Uterus (tissue), 3 donors: ENCODE measurements at regions not wholly inside any gene's neighbourhood (a gene's known extent, or its start where the extent isn't known, plus 50 kb on each side); places are given as distances from the start of the nearest gene placed in this dataset.

Source experiments
- DNase-seq, 2 donors: peaks; one replicate each; pipeline ENCODE4 v3.0.0-alpha.2; 2019 to 2020
- H3K27ac ChIP-seq, 2 donors: fragments of 200-600 bp; sonication (generic); 1 replicate in 1 of 2; 2 replicates in 1 of 2; pipeline ENCODE4 v1.5.1; 2016 to 2018
- H3K27me3 ChIP-seq, 2 donors: fragments of 200-600 bp; sonication (generic); one replicate each; pipeline ENCODE4 v1.5.1; 2018 to 2019; ENCODE audit warnings: control low read depth in 1 of 2
- H3K36me3 ChIP-seq, 2 donors: fragments of 200-600 bp; sonication (generic); one replicate each; pipeline ENCODE4 v1.5.1; 2019; ENCODE audit warnings: control low read depth in 1 of 2
- H3K4me1 ChIP-seq, 2 donors: fragments of 200-600 bp; sonication (generic); one replicate each; pipeline ENCODE4 v1.5.1; 2018 to 2019; ENCODE audit warnings: control low read depth in 1 of 2
- H3K4me3 ChIP-seq, 2 donors: fragments of 200-600 bp; sonication (generic); 1 replicate in 1 of 2; 2 replicates in 1 of 2; pipeline ENCODE4 v1.5.1; 2018 to 2019; ENCODE audit warnings: mild to moderate bottlenecking in 1 of 2
- H3K9me3 ChIP-seq, 2 donors: fragments of 200-600 bp; sonication (generic); one replicate each; pipeline ENCODE4 v1.5.1; 2019; ENCODE audit warnings: control low read depth in 1 of 2
- POLR2A ChIP-seq, 2 donors: fragments of 450-650 bp; IDR thresholded peaks; one replicate each; pipeline ENCODE4 v1.6.1; 2016; ENCODE audit warnings: antibody characterized with exemption in 2 of 2, mild to moderate bottlenecking in 1 of 2, moderate library complexity in 1 of 2
- intact Hi-C: fragments of 100-400 bp; cut with DNase I; formaldehyde crosslinking; loops from one replicate; pipeline ENCODE4 v1.15.1; 2023; ENCODE audit warnings: low total_unique reads
- TF ChIP-seq, protein P1 (sequence below), 4 experiments: fragments of 200-600 bp in 2 of 4; fragments of 450-650 bp in 2 of 4; sonication (generic) in 2 of 4; IDR thresholded peaks; one replicate each; pipeline ENCODE4 v1.5.1; 2016 to 2019; ENCODE audit warnings: antibody characterized with exemption in 4 of 4, mild to moderate bottlenecking in 2 of 4, moderate library complexity in 1 of 4
- donor health status: DM: yes; HTN: yes; CAD: no.

DNA sequence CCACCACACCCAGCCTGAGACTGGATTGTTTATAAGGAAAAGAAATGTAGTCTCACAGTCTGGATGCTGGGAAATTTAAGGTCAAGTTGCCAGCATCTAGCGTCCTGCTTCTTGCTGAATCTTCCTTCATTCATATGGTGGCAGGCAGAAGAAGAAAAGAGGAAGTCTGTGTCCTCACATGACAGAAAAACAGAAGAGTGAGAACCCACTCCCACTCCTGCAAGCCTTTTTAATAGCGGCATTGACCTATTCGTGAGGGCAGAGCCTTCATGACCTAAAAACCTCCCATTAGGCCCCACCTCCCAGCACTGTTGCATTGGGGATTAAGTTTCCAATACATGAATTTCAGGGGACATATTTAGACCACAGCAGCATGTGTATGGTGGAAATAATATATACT is 160.8 kb upstream of the BMP2 start:
- Histone ChIP-seq H3K4me1 (no peaks in the 10 kb centered on the region), H3K27me3 (no peaks in the 10 kb centered on the region), H3K36me3 (no peaks in the 10 kb centered on the region), H3K9me3 (no peaks in the 10 kb centered on the region), H3K4me3 (no peak overlapping the region), H3K27ac (no peak overlapping the region)
- TF ChIP-seq POLR2A (IDR thresholded peaks at IDR 0.05): no peak
- TF ChIP-seq, protein P1, sequence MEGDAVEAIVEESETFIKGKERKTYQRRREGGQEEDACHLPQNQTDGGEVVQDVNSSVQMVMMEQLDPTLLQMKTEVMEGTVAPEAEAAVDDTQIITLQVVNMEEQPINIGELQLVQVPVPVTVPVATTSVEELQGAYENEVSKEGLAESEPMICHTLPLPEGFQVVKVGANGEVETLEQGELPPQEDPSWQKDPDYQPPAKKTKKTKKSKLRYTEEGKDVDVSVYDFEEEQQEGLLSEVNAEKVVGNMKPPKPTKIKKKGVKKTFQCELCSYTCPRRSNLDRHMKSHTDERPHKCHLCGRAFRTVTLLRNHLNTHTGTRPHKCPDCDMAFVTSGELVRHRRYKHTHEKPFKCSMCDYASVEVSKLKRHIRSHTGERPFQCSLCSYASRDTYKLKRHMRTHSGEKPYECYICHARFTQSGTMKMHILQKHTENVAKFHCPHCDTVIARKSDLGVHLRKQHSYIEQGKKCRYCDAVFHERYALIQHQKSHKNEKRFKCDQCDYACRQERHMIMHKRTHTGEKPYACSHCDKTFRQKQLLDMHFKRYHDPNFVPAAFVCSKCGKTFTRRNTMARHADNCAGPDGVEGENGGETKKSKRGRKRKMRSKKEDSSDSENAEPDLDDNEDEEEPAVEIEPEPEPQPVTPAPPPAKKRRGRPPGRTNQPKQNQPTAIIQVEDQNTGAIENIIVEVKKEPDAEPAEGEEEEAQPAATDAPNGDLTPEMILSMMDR (IDR thresholded peaks at IDR 0.05): no peak
- DNase-seq: no peak
- intact Hi-C loops: no loop called here

DNA sequence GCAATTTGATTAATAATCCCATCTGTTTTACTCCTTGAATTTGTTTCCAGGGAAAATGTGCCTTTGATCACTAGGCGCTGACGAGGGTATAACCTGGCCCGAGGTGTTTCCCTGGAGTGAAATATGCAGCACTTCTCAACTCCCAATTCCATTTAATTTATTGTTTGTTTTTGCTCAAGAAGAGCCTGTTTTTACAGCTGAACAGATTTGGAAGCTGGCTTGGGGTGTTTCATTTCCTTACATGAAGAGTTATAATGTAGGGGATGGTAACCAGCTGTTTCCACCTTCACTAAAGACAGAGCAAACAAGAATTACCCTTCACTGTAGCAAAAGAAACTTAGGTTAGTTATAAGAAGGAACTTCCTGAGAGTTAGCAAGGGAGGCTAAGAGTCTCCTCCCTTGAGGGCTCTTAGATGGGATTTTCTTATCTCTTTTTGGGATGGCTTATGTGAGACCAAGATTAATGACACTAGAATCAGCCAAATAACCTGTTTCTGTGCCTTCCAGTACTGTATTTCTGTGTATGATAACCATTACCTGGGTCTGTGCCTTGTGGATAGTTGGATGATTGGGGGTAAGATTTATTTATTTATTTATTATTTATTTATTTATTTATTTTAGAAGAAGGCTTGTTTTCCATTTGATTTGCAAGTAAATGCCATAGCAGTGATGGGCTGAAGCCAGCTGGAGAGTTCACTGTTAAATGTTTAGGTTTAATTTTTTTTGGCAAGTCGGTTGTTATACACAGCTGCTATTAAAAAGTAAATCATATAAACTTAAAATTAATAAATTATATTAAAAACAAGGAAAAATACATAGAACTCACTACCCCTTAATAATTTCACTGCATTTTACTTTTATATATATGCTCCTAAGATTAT is 162.2 kb upstream of the BMP2 start:
- Histone ChIP-seq H3K27ac (no peak overlapping the region), H3K4me1 (no peaks in the 10 kb centered on the region), H3K9me3 (no peaks in the 10 kb centered on the region), H3K36me3 (no peaks in the 10 kb centered on the region), H3K27me3 (no peaks in the 10 kb centered on the region), H3K4me3 (no peak overlapping the region)
- DNase-seq: no peak
- intact Hi-C loops: no loop called here
- TF ChIP-seq, protein P1 (IDR thresholded peaks at IDR 0.05): no peak
- TF ChIP-seq POLR2A (IDR thresholded peaks at IDR 0.05): no peak

DNA sequence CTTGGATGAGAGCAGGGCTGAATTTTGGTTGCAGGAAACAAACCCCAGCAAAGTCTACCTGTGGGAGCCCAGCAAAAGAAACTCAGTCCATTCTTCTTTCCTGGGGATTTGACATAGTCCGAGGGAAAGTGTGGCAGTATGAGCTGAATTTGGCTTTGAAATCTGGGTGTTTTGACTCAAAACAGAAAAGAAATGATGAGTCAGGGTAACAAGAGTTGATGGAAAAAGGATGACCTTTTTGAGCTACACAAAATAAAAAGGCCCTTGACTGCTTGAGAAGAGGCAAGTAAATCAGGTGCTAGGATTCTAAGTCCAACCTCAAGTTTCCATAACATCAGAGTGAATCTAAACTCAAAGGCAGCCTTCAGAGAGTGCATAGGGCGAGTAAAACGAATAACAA is 163.3 kb upstream of the BMP2 start:
- H3K27me3 ChIP-seq: no peaks in the 10 kb centered on the region
- no peak overlapping the region for H3K4me3 ChIP-seq
- intact Hi-C loops: no loop called here
- no peaks in the 10 kb centered on the region for H3K36me3 ChIP-seq
- no peak for DNase-seq
- H3K9me3 ChIP-seq: no peaks in the 10 kb centered on the region
- no peak overlapping the region for H3K27ac ChIP-seq
- no peaks in the 10 kb centered on the region for H3K4me1 ChIP-seq
- TF ChIP-seq, protein P1 (IDR thresholded peaks at IDR 0.05): no peak
- no peak for TF ChIP-seq POLR2A (IDR thresholded peaks at IDR 0.05)

DNA sequence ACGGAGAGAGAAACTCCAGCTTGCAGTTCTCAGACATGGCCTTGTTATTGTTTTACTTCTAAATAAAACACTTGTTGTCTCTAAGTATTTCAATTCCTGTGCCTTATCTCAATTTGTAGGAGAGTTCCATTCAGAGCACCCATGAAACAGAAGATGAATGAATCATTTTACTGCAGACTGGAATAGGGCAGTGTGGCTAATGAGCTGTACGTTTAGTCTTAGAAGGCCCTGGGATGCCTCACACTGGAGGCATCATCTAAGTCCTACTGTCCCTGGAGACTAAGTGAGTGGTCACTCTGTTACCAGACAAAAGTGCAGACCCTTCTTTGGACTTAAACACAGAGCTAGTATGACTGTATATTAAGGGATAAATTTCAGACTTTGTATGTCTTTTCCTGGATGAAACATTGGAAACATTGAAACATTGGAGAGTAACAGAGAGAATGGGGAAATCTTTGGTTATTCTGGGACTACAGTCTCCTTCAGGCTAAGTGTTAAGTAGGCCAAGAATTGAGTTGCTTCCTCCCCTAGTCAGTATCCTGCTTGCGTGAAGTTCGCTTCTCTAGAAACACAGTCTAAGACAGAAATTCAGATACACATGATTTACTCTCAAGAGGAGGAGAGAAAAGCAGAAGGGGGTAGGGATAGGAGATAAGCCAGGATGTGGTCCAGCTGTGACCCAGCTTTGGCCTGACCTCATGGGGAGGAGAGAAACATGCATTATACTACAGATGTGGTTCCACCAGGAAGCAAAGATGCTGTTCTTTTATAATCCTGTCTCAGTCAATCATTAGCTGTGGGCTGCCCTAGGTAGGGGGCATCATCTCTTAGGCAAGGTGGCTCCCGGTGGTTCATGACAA is 167.4 kb upstream of the BMP2 start:
- no peaks in the 10 kb centered on the region for H3K27me3 ChIP-seq
- intact Hi-C loops: no loop called here
- H3K27ac ChIP-seq: no peak overlapping the region
- TF ChIP-seq, protein P1 (IDR thresholded peaks at IDR 0.05): no peak
- no peak for TF ChIP-seq POLR2A (IDR thresholded peaks at IDR 0.05)
- H3K36me3 ChIP-seq: no peaks in the 10 kb centered on the region
- DNase-seq: no peak
- no peaks in the 10 kb centered on the region for H3K4me1 ChIP-seq
- no peaks in the 10 kb centered on the region for H3K9me3 ChIP-seq
- H3K4me3 ChIP-seq: no peak overlapping the region

DNA sequence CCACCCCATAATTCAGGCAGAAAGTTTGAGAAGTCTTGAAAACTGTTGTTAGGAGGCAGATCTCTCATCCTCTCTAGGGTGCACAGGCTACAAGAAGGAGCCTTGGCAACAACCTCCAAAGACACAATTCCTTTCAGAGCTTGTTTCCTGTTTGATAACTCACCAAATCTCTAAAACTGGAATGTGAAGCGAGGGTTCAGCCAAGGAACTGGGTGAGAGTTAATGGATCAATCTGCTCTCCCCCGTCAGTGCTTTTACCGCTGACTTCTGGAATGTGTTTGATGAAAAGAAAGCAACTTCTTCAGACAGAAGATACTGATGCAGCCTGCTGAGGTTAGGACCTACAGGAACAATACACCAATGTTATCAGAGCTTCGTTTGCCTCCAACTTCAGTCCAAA is 171.8 kb upstream of the BMP2 start:
- no peak overlapping the region for H3K4me3 ChIP-seq
- no peak overlapping the region for H3K27ac ChIP-seq
- intact Hi-C loops: no loop called here
- H3K36me3 ChIP-seq: no peaks in the 10 kb centered on the region
- TF ChIP-seq, protein P1 (IDR thresholded peaks at IDR 0.05): no peak
- no peak for TF ChIP-seq POLR2A (IDR thresholded peaks at IDR 0.05)
- no peak for DNase-seq
- H3K4me1 ChIP-seq: no peaks in the 10 kb centered on the region
- H3K27me3 ChIP-seq: no peaks in the 10 kb centered on the region
- H3K9me3 ChIP-seq: no peaks in the 10 kb centered on the region
